Activated naive CD4-positive, alpha-beta T cell treated with Interleukin-2 at 50 U/mL for 16 hours (primary cell): ENCODE measurements at regions not wholly inside any gene's neighbourhood (a gene's known extent, or its start where the extent isn't known, plus 50 kb on each side); places are given as distances from the start of the nearest gene placed in this dataset.
A peak's percentile ranks its signal among the peaks of the same experiment; 100 is the strongest.

Source experiments
- DNase-seq: peaks from one replicate; pipeline ENCODE4 v3.0.0-alpha.2; 2020

DNA sequence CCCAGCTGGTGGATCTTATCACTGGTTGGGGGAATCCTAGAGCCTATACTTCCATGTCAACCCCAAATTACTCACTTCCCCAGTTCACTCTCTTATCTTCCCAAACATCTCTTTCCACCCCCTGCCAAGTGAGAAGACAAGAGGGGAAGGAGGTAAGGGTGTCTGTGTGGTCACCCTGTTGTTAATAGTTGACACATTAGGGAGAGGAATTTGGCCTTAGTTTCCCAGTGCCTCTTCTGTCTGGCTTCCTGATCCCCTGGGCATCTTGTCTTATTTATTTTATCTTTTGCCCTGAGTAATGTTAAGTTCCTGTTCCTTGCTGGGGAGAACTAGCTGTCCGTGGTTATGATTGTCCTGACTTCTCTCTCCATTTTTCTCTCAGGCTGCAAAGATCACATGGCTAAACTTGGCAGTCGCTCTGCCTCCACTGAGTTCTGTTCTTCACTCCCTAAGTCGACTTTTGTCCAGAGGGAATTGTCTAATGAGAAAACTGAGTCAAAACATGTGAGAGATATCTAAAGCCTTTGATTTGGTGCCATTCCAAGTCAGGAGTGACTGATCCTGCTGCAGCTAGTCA is 157.1 kb upstream of the SYT6 start:
- DNase-seq, result no peak

DNA sequence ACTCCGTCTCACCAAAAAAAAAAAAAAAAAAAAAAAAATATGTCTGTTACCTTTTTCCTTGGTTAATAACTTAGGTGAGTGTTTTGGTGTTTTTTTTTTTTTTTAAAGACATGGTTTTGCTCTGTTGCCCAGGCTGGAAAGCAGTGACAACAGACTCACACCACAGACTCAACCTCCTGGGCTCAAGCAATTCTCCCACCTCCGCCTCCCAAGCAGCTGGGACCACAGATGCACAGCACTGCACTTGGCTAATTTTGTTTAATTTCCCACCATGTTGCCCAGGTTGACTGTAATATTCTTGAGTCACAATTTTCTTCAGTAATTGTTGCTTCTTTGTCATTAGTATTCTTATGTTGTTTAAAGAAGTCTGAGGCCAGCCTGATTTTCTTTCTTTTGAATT is 149.2 kb upstream of the SYT6 start:
- no peak for DNase-seq

GRCh38 chr1:114299331-114299975 is 145.8 kb upstream of the SYT6 start:
- no peak for DNase-seq

- no peak for DNase-seq
These were observed 144.3 kb upstream of the SYT6 start for GRCh38 chr1:114298008-114298407.

- DNase-seq, result no peak
These were observed 142.7 kb upstream of the SYT6 start for GRCh38 chr1:114296413-114296812.

GRCh38 chr1:114295321-114295720 is 141.7 kb upstream of the SYT6 start:
- DNase-seq, result no peak

GRCh38 chr1:114292835-114293234 is 139.2 kb upstream of the SYT6 start:
- no peak for DNase-seq

- DNase-seq, result no peak
These were observed 138.5 kb upstream of the SYT6 start for GRCh38 chr1:114292194-114292593.

- no peak for DNase-seq
These were observed 137.1 kb upstream of the SYT6 start for GRCh38 chr1:114290776-114291175.

DNA sequence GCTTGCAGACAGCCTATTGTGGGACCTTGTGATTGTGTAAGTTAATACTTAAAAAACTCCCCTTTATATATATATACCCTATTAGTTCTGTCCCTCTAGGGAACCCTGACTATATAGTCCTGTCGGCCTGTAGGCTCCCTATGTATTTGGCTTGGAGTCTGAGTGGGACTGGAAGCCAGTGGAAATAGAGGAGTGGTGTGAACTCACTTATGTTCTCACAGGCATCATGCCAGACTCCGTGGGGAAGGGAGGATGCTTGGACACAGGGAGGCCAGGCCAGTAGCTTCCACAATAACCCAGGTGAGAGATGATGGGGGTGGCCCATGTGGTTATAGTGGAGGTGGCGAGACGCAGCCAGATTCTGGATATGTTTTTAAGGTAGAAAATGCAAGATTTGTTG is 136.7 kb upstream of the SYT6 start:
- DNase-seq, result no peak

GRCh38 chr1:114289824-114290223 is 136.2 kb upstream of the SYT6 start:
- DNase-seq, result no peak

DNA sequence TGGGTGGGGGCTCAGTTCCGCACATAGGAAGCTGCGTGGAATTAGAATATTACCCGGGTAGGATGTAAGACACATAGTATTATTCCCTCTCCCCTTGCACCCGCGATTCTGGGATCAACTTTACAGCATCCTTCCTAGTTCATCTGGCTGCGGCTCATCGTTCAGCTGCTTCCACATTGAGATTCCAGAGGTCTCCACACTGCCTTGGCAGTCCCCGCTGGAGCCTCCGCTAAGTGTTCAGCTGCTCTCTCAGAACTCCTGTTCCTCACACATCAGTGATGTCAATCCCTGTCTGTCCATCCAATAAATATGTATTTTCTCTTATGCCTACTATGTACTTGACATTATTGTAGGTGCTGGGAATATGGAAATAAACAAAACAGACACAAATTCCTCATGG is 135.6 kb upstream of the SYT6 start:
- DNase-seq, result no peak

- DNase-seq, result no peak
These were observed 133.3 kb upstream of the SYT6 start for GRCh38 chr1:114286960-114287359.

DNA sequence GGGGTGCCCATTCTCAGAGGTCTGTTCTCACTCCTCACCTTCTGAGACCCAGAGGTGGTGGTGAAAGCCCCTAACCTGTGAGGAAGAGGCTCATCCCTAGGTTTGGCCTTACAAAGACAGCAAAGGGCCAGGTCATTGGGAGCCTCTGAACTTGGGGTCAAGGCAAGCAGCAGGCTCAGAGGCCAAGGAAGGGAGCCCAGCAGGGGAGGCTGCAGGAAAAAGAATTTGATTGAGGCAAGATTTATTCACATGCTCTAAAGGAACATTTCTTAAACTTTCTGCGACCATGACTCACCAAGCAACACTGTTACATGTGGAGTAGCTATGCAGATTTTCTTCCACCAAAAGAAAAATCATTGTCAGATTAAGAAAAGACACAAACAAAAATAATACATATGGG is 132.5 kb upstream of the SYT6 start:
- no peak for DNase-seq

GRCh38 chr1:114282751-114283403 is 129.2 kb upstream of the SYT6 start:
- peak; percentile 83 for DNase-seq

DNA sequence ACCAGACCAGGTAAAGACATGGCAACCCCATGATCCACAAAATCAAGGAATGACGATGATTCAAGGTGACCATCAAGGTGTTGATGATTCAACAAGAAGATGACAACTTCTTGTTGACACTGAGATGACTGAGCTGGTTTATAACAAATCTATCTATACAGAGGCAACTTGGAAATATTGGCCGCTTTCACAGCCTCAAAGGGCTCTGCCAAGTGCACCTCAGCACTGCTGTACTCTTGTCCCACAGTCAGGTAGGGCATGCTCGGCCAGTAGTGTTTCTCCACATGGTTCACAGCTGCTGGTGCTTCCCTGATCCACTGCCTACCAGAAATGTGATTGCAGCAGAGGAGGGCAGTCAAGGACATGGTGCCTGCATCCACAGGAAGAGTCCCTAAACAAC is 125.2 kb upstream of the SYT6 start:
- no peak for DNase-seq

- no peak for DNase-seq
These were observed 124.8 kb upstream of the SYT6 start for GRCh38 chr1:114278430-114278829.

DNA sequence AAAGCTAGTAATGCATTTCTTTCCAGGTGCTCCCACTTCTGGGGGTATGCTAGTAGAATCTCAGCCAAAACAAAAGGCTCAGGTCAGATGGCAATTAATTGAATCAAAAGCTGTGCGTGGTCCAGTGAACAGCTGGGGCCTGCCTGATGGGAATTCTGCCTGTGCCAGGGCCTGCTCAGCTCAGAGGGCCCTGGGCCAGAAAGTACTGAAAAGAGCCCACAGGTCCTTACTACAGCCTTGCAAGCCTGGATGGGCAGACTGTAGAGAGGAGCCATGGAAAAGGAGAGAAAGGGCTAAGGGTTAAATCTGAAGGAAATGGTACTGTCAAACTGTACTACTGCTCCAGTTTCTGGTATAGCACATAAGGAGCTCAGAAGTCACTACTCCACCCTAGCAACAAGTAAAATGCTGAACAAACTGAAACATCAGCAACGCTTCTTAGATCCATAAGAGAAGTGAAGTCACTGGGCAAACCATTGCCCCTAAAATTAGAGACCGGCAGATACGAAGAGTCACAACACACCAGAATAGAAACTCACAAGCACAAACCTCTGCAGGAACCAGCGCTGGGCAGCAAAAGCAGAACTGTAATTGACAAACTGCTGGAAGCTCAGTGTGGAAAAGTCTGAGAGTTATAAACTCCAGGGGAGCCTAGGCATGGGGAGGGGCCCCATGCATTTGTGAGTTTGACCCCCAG is 121.1 kb upstream of the SYT6 start:
- no peak for DNase-seq

DNA sequence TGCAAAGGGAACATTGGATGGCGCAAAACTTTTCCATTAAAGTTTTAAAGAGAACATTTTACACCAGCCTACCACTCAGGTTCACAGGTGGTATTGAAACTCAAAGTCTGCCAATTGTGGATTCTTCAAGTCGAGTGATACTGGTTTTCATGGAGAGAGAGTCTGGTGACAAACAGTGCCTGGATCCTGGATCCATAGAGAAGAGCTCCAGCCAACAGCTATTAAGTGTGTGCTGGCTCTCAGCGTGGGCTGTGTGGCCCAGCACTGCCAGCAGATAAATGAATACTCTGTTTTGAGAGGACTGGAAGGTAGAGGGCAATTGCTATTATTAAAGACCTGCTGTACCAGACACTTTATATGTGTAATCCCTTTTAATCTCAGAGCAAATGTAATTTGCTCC is 118.9 kb upstream of the SYT6 start:
- DNase-seq, result no peak

DNA sequence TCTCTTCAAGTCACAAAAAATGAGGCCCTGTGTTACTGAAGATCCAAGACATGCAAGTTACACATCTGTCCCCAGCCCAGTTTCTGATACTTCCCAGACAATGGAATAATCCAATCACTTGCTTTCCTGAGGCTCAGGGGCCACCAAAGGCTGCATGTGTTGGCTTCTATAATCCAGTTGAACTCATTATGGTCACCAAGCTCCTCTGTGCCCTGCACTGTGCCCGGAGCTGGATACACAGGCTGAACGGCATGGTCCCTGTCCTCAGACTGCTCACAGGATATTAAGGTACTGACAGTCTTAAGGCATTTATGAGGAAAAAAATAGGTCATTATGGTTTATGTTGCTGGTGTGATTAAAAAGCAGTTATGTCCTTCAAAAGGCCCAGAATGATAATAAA is 117.0 kb upstream of the SYT6 start:
- no peak for DNase-seq

GRCh38 chr1:114270282-114270681 is 116.6 kb upstream of the SYT6 start:
- DNase-seq, result no peak

DNA sequence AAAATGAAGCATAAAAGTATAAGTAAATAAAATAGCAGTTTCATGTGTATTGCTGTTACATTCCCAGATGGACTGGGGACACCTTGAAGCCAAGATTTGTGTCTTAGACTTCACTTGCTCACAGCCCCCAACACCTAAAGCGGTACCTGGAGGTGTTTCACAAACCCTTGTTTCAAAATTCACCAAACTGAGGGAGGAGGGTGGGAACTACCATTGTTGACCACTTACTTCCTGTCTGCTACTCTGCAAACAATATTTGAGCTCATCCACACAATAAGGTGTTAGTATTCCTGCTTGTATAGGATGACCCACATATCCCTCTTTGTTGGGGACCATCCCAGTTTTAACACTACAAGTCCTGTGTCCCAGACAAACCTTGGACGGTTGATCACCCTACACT is 115.9 kb upstream of the SYT6 start:
- DNase-seq, result no peak

- no peak for DNase-seq
These were observed 109.7 kb upstream of the SYT6 start for GRCh38 chr1:114263343-114263742.

- DNase-seq, result no peak
These were observed 108.7 kb upstream of the SYT6 start for GRCh38 chr1:114262337-114262736.
